BE2C (cell line): ENCODE measurements at regions not wholly inside any gene's neighbourhood (a gene's known extent, or its start where the extent isn't known, plus 50 kb on each side); places are given as distances from the start of the nearest gene placed in this dataset.
"Not testable (repeated sequence)": the region's sequence is repeated elsewhere in the genome, so short reads cannot be mapped to it uniquely, and the experiment has no call there.

Source experiments
- DNase-seq: peaks from one replicate; pipeline ENCODE4 v3.0.0-alpha.2; 2020
- H3K27me3 ChIP-seq: fragments of 250-450 bp; sonication (Bioruptor Pico); 2 replicates; pipeline ENCODE4 v1.5.1; 2020; ENCODE audit warnings: mild to moderate bottlenecking
- H3K36me3 ChIP-seq: fragments of 250-450 bp; sonication (Bioruptor Pico); 2 replicates; pipeline ENCODE4 v1.5.1; 2020; ENCODE audit warnings: mild to moderate bottlenecking
- H3K4me1 ChIP-seq: fragments of 250-450 bp; sonication (Bioruptor Pico); 2 replicates; pipeline ENCODE4 v1.5.1; 2020
- H3K4me3 ChIP-seq: 2 replicates; pipeline ENCODE4 v1.5.1; 2011; ENCODE audit warnings: low read depth, low read length
- H3K9me3 ChIP-seq: fragments of 250-450 bp; sonication (Bioruptor Pico); 2 replicates; pipeline ENCODE4 v1.5.1; 2020
- TF ChIP-seq, protein P1 (sequence below): IDR thresholded peaks from 2 replicates; pipeline ENCODE4 v1.5.1; 2012; ENCODE audit warnings: mild to moderate bottlenecking, low read depth, low read length

DNA sequence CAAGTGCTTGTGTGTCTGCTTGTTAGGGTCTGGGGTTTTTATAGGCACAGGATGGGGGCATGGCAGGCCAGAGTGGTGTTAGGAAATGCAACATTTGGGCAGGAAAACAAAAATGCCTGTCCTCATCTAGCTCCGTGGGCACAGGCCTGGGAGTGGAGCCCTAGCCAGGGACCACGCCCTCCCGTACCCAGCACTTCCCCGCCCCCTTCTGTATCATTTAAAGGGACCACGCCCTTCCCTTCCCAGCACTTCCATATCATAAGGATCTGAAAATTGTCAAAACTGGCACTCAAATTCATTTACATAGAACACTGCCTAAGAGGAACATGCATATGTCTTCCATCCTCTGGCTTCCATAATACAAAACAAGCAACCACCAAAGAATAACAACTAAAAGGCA is 185.8 kb downstream of the B3GLCT start:
- DNase-seq = no peak
- Histone ChIP-seq H3K27me3 (no peaks in the 10 kb centered on the region), H3K4me1 (no peaks in the 10 kb centered on the region), H3K36me3 (no peaks in the 10 kb centered on the region), H3K4me3 (no peak overlapping the region), H3K9me3 (no peaks in the 10 kb centered on the region; the same call in 1 of the 2 replicates)
- TF ChIP-seq, protein P1, sequence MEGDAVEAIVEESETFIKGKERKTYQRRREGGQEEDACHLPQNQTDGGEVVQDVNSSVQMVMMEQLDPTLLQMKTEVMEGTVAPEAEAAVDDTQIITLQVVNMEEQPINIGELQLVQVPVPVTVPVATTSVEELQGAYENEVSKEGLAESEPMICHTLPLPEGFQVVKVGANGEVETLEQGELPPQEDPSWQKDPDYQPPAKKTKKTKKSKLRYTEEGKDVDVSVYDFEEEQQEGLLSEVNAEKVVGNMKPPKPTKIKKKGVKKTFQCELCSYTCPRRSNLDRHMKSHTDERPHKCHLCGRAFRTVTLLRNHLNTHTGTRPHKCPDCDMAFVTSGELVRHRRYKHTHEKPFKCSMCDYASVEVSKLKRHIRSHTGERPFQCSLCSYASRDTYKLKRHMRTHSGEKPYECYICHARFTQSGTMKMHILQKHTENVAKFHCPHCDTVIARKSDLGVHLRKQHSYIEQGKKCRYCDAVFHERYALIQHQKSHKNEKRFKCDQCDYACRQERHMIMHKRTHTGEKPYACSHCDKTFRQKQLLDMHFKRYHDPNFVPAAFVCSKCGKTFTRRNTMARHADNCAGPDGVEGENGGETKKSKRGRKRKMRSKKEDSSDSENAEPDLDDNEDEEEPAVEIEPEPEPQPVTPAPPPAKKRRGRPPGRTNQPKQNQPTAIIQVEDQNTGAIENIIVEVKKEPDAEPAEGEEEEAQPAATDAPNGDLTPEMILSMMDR = no peak

DNA sequence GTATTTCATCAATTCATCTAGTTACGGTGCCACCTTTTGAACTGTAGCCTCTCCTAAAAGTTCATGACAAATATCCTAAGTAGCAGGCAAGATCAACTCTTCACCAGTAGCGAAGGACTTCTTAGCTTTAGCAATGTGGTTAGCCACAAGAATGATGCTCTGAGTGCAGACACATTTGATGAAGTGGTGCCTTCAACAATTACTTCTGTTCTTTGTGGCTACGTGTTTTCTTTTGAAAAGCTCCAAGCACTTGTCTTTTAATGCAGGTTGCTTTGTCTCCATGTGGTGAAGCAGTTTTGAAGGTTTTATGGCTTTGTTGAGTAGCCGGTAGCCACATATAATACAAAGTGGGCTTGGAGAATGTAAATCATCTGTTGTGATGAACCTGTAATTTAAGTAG is 194.7 kb downstream of the B3GLCT start:
- DNase-seq = no peak
- Histone ChIP-seq H3K9me3 (no peaks in the 10 kb centered on the region), H3K36me3 (no peaks in the 10 kb centered on the region), H3K27me3 (no peaks in the 10 kb centered on the region), H3K4me3 (no peak overlapping the region), H3K4me1 (peaks cover 3% of the 10 kb centered on the region; the same call in 1 of the 2 replicates)
- TF ChIP-seq, protein P1 = no peak

DNA sequence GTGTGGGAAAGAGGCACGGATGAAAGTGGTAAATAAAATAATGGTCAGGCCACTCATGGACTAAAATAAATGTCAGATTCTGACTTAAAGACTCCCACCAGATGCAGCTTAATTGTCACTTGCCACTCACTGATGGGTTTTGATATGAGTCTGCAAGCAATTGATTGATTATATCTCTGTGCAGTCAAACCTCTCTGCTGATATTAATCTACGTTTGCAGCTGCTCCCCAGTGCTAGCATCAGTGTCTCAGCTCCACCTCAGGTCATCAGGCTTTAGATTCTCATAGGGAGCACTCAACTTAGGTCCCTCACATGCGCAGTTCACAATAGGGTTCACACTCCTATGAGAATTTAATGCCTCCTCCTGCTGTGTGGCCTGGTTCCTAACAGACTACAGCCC is 195.3 kb downstream of the B3GLCT start:
- Histone ChIP-seq H3K4me3 (no peak overlapping the region), H3K36me3 (no peaks in the 10 kb centered on the region), H3K9me3 (no peaks in the 10 kb centered on the region), H3K27me3 (no peaks in the 10 kb centered on the region), H3K4me1 (peaks cover 3% of the 10 kb centered on the region; the same call in 1 of the 2 replicates)
- TF ChIP-seq, protein P1 = no peak
- no peak for DNase-seq

DNA sequence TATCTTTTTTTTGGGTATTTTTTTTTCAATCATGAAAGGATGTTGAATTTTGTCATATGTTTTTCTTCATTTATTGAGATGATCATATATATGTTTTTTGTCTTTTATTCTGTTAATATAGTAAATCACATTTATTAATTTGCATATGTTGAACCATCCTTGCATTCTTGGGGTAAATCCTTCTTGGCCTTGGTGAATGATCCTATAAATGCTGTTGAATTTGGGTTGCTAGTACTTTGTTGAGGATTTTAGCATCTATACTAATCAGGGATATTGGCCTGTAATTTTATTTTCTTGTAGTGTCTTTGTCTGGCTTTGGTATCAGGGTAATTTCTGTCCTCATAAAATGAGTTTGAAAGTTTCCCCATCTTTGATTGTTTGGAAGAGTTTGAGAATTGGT is 199.9 kb downstream of the B3GLCT start:
- Histone ChIP-seq H3K4me1 (no peaks in the 10 kb centered on the region), H3K9me3 (no peaks in the 10 kb centered on the region), H3K36me3 (no peaks in the 10 kb centered on the region), H3K4me3 (no peak overlapping the region), H3K27me3 (no peaks in the 10 kb centered on the region)
- TF ChIP-seq, protein P1 = no peak
- DNase-seq = no peak

DNA sequence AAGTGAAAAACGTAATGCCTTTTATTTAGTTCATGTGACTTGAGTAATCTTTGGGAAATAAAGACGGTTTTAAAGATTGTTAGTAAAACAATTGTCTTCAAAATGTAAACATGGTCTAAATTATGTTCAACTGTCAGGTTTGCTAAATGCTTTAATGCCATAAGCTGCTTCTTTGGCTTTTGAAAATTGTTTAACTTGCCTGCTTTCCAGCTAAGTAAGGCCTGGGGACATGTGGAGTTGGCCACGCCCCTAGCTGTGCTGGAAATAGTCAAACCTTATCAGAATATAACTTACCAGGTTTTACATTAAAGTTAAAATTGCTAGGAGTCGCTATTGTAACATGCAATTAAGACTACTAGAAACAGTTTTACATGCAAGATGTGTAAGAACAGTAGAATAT is 203.9 kb downstream of the B3GLCT start:
- not testable (repeated sequence) for H3K4me3 ChIP-seq, H3K36me3 ChIP-seq, H3K4me1 ChIP-seq, H3K9me3 ChIP-seq, H3K27me3 ChIP-seq
- DNase-seq = peak; percentile 16

DNA sequence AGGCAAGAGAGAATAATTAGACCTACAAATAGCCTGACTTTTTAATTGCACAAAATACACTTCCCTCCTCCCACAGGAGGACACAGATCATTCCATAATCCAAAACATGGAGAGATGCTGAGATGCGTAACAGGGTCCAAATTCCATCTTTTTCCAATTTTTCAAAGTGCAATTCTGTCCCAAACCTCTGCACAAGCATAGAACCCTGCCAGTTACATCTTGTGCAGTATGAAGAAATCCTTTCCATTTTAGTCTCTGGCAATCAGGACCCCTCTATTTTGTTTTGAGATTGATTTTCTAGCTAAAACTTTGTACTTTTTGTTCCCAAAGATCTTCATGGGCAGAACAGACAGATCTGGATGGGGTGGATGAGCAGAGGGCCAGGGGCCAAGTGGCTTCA is 209.2 kb downstream of the B3GLCT start:
- no peaks in the 10 kb centered on the region for H3K4me1 ChIP-seq
- TF ChIP-seq, protein P1 = no peak
- H3K4me3 ChIP-seq = no peak overlapping the region

More for the DNA sequence above, 209.2 kb downstream of the B3GLCT start:
- Histone ChIP-seq H3K9me3 (no peaks in the 10 kb centered on the region), H3K27me3 (no peaks in the 10 kb centered on the region), H3K36me3 (no peaks in the 10 kb centered on the region)
- DNase-seq = no peak
